GM23338 (cell line): ENCODE measurements at regions not wholly inside any gene's neighbourhood (a gene's known extent, or its start where the extent isn't known, plus 50 kb on each side); places are given as distances from the start of the nearest gene placed in this dataset.
"Not testable (repeated sequence)": the region's sequence is repeated elsewhere in the genome, so short reads cannot be mapped to it uniquely, and the experiment has no call there.

Experiments used
- CREB1 ChIP-seq: fragments of 250-450 bp; sonication (Bioruptor Pico); IDR thresholded peaks from 2 replicates; pipeline ENCODE4 v1.5.0; 2020; ENCODE audit warnings: low read depth, mild to moderate bottlenecking, moderate library complexity
- EZH2phosphoT487 ChIP-seq: fragments of 200-600 bp; sonication (generic); IDR thresholded peaks from one replicate; pipeline ENCODE4 v1.8.1; 2018; ENCODE audit warnings: antibody characterized with exemption; ENCODE audit not compliant: unreplicated experiment
- JUNB ChIP-seq: IDR thresholded peaks from one replicate; pipeline ENCODE4 v1.6.1; 2016; ENCODE audit warnings: antibody characterized with exemption; ENCODE audit not compliant: unreplicated experiment
- TF ChIP-seq, protein P1 (sequence below), 2 experiments: fragments of 200-600 bp in 1 of 2; sonication (generic) in 1 of 2; conservative IDR thresholded peaks; 2 replicates each; pipeline versions ENCODE4 v1.5.1 to v1.6.1; 2016 to 2017; ENCODE audit warnings: antibody characterized with exemption in 2 of 2, low read depth in 2 of 2, mild to moderate bottlenecking in 2 of 2, moderate library complexity in 1 of 2
- TF ChIP-seq, protein P2 (sequence below): IDR thresholded peaks from one replicate; pipeline ENCODE4 v1.6.1; 2018; ENCODE audit warnings: antibody characterized with exemption; ENCODE audit not compliant: unreplicated experiment

DNA sequence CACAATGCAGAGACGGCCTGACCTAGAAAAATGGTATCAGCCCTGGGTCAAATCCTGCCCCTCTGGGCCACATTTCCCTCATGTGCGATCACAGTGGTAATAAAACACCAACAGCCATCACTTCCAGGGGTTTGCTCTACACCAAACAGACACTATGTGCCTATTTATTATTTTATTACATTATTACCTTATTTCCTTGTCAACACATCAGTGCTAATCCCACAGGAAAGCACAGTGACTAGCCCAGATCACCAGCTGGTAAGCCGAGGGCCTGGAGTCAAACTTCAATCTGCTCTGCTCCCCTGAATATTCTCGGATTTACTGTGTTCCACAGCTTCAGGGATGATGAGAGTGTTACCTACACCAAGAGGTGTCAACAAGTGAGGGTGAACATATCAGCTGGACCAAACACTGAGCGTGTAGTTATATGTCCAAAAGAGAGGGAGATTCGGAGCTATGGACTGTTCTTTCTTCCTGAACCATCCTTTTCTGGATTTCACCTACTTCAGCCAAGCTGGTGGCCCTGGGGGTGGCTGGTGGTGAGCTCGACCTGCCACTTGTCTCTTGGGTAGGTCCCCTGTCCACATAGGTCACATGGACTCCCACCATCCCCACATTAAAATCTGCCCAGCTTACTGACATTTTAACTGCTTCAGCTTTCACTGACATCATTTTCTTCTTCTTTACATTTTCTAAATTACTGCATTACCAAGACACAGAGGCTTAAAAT, 198.9 kb downstream of the ANKRD30B start:
- TF ChIP-seq, protein P1, sequence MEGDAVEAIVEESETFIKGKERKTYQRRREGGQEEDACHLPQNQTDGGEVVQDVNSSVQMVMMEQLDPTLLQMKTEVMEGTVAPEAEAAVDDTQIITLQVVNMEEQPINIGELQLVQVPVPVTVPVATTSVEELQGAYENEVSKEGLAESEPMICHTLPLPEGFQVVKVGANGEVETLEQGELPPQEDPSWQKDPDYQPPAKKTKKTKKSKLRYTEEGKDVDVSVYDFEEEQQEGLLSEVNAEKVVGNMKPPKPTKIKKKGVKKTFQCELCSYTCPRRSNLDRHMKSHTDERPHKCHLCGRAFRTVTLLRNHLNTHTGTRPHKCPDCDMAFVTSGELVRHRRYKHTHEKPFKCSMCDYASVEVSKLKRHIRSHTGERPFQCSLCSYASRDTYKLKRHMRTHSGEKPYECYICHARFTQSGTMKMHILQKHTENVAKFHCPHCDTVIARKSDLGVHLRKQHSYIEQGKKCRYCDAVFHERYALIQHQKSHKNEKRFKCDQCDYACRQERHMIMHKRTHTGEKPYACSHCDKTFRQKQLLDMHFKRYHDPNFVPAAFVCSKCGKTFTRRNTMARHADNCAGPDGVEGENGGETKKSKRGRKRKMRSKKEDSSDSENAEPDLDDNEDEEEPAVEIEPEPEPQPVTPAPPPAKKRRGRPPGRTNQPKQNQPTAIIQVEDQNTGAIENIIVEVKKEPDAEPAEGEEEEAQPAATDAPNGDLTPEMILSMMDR (conservative IDR thresholded peaks at IDR 0.05; ENCODE audit: low read depth in 2 of 2), result not testable (repeated sequence)
- not testable (repeated sequence) for TF ChIP-seq EZH2phosphoT487; JUNB; CREB1 (CRISPR knock-in tag)
- TF ChIP-seq, protein P2, sequence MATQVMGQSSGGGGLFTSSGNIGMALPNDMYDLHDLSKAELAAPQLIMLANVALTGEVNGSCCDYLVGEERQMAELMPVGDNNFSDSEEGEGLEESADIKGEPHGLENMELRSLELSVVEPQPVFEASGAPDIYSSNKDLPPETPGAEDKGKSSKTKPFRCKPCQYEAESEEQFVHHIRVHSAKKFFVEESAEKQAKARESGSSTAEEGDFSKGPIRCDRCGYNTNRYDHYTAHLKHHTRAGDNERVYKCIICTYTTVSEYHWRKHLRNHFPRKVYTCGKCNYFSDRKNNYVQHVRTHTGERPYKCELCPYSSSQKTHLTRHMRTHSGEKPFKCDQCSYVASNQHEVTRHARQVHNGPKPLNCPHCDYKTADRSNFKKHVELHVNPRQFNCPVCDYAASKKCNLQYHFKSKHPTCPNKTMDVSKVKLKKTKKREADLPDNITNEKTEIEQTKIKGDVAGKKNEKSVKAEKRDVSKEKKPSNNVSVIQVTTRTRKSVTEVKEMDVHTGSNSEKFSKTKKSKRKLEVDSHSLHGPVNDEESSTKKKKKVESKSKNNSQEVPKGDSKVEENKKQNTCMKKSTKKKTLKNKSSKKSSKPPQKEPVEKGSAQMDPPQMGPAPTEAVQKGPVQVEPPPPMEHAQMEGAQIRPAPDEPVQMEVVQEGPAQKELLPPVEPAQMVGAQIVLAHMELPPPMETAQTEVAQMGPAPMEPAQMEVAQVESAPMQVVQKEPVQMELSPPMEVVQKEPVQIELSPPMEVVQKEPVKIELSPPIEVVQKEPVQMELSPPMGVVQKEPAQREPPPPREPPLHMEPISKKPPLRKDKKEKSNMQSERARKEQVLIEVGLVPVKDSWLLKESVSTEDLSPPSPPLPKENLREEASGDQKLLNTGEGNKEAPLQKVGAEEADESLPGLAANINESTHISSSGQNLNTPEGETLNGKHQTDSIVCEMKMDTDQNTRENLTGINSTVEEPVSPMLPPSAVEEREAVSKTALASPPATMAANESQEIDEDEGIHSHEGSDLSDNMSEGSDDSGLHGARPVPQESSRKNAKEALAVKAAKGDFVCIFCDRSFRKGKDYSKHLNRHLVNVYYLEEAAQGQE, result not testable (repeated sequence)
